HG03095 (cell line): ENCODE measurements at regions not wholly inside any gene's neighbourhood (a gene's known extent, or its start where the extent isn't known, plus 50 kb on each side); places are given as distances from the start of the nearest gene placed in this dataset.
"Not testable (repeated sequence)": the region's sequence is repeated elsewhere in the genome, so short reads cannot be mapped to it uniquely, and the experiment has no call there.

ENCODE experiments used
- ATAC-seq: cut with Tn5 transposase; IDR thresholded peaks from one replicate; pipeline ENCODE4 v1.9.1; 2021; ENCODE audit warnings: moderate library complexity; ENCODE audit not compliant: unreplicated experiment

DNA sequence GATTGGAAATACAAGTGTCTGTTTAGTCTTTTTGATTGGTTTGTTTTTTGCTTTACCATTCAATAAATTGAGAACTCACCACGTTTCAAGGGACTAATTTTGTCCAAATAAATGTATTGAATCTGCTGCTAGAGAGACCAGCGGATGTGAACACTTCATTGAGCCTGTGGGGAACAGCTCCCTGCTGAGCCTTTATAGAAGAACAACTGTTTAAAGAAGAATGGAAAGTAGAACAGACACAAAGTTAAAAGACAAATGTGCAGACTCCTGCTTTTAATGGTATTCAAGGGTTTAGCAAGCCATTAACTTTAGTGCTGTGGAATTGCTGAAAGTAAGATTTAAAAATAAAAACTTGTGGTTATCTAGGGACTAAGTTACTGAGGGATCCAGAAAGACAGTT, 817.7 kb upstream of the B3GALT2 start:
- ATAC-seq = no peak

DNA sequence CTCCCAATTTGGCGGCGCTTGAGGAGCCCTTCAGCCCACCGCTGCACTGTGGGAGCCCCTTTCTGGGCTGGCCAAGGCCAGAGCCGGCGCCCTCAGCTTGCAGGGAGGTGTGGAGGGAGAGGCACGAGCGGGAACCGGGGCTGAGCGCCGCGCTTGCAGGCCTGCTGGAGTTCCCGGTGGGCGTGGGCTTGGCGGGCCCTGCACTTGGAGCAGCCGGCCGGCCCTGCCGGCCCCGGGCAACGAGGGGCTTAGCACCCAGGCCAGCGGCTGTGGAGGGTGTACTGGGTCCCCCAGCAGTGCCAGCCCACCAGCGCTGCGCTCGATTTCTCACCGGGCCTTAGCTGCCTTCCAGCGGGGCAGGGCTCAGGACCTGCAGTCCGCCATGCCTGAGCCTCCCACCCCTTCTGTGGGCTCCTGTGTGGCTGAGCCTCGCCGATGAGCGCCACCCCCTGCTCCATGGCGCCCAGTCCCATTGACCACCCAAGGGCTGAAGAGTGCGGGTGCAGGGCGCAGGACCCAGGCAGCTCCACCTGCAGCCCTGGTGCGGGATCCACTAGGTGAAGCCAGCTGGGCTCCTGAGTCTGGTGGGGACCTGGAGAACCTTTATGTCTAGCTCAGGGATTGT, 815.4 kb upstream of the B3GALT2 start:
- ATAC-seq = not testable (repeated sequence)

DNA sequence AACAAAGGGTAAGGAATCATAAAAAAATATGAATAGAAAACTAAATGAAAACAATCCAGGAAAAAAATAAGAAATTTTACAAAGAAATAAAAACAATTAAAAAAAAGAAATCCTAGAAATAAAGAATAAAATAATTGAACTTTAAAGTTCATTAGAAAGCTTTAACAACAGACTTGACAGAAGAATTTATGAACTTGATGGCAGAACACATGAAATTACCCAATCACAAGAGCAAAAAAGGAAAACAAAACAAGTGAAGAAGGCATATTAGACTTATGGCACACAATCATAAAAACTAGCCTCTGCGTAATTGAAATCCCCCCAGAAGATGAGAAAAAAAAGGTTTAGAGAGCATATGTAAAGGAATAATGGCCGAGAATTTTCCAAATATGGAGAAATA, 802.5 kb upstream of the B3GALT2 start:
- no peak for ATAC-seq

DNA sequence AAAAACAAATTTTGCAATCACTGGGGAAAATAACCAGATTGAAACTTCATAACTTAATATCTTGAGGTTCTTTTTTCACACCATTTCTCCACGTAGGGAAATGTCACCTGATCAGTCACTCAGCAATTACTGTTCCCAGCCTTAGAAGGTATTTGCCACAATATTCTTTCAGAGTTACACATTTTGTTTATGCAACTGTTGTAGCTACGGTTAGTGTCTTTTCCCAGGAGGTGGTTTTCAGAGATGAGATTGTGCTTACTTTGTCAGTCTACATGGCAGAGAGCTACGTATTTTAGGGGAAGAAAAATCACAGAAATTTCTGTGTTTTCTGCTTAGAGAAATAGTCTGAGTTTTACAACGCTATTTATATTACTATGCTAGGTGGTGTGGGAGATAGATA, 792.8 kb upstream of the B3GALT2 start:
- ATAC-seq = no peak

DNA sequence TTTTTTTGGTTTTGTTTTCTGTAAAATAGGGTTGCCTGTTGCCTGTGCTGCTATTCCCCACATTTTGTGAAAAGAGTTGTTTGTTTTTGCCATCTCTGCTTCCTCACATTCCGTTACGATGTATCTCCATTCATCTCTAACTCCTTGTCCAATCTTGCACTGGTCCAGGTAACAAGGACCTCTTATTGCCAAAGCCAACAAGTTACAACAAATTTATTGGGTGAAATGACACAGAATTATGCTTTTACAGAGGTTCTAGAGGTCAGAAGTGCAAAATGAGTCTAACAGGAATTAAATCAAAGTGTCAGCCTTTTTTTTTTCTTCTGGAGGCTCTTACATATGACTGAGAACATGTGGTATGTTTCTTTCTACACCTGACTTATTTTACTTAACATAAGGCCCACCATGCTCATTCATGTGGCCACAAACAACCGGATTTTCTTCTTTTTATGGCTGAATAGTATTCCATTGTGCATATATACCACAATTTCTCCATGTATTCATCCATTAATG, 787.9 kb upstream of the B3GALT2 start:
- ATAC-seq = no peak

DNA sequence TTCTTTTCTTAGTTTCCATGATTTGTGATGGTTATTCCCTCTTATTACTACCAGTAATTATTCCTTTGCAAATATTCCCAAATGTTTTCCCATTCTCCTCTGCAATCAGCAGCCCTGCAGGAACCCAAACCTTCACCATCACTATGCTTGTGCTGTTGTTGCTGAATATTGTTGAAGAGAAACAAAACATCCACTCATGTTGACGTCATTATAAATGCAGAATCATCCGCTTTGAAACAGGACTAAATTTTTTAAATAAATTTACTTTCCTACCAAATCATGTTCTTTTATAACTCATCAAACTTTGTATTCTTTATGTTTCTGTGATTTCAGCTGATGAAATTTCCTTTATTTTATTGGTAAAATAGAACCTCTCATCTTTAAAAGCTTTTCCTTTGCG, 787.0 kb upstream of the B3GALT2 start:
- ATAC-seq = no peak

DNA sequence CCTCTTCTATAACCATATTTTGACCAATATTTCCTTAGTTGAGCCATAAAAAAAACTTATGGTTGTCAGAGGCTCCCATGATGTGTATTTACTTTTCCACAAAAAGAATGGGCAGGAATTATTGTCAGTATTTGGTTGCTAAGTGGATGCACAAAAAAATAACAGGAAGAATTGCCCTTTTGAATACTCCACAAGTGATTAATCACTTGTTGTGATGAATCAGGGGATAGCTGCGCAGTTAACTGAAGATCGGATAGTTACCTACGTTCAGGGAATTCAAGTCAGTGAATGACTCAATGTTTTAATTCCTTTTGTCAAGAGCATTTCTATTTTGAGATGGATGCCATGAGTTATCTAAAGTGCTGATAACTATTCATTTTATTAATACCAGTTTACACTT, 785.2 kb upstream of the B3GALT2 start:
- ATAC-seq = no peak

DNA sequence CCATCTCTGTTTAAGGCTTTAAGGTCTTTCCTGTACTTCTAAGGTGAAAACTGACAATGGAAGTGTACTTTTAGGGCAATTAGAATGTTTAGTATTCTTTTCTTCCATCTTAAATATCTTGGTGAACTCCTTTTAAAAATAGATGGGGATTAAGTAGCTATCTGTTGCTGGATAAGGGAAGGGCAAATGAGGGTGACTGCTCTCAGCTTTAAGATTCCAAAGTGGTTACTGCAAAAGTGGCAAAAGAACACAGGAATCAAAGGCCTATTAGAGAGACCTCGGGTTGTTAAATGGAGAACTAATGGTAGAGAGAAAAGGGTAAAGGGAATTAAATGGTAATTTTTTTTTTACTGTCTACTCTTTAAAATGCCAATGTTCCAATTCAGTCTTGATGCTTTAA, 774.1 kb upstream of the B3GALT2 start:
- ATAC-seq = no peak

DNA sequence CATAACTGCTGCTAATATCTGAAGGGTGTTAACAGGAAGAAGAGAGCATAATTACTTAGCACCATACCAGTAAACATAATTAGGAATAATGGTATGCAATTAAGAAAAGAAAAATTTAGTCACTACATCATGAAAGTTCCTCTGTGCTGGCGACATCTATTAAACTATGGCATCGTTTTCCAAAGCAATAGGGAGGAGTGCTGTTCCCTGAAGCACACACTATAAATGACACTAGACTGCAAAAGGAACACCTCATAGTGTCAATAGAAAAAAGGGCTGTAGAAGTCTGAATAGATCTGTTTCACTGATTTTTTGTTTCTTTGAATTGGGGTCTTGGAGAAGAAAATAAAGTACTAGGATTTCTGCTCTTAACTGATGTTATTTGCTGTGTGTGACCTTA, 773.6 kb upstream of the B3GALT2 start:
- no peak for ATAC-seq

DNA sequence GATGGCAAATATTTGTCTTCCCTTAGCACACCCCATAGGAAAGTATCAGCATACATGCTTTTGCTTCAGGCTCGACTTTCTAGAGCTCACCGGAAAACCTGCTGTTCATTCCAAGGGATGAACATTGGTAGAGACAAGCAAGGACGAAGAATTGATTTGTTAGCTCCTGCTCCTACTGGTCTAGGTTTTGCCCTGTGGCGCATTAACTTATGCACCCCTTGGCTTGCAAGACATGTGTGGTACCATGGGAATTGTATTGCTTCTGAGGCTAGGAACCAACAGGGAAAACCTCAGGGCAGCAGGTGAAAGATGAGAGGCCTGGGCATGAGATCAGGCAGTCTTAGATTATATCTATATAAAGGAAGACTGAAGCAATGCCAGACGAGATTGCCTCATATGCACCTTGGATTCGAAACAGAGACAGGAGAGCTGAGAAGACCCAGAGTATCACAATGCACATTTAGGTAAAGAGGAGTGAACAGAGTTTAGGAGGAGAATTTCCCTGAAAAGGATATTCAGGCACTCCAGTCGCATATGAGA, 771.2 kb upstream of the B3GALT2 start:
- ATAC-seq = no peak

DNA sequence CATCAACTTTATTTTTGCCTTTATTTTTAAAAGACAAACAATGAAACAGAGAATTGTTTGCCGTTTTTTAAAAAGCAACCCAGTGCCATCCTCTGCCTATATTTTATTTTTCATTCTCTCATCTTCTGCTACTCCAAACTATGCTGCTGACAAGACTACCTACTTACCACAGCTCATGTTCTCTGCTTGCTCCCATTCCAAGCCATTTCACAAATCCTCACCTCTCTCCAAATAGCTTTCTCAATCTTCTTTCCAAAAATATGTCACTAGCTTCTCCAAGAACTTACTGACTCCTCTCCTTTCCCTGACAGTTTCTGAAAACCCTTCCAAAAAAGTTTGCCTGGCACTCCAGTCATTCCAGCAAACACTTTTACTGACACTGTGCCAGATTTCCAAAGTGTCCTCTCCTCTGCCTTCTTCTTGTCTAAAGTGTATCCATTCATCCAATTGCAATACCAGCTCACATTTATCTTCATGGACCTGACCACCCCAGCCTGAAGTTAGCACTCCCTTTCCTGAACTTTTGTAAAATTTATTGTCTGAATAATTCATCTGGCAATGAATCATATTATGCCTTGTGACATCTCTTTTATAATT, 766.5 kb upstream of the B3GALT2 start:
- no peak for ATAC-seq

DNA sequence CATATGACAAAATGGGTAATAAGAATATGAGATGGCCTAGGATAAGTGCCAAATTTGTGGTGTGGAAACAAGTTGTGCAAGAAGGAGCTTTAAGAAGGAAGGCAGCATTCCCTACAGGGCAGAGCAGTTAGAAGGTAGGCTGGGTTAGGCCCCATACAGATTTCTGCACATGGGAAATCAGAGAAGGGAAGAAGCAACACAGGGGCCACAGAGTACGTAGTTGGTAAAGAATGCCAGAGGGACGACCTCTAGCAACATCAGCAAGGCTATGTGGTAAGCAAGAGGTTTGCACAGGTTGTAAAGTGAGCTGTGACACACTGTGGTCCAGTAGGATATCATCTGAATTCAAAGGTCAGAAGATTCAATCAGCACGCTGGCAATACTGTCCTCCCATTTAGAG, 765.6 kb upstream of the B3GALT2 start:
- ATAC-seq = no peak

DNA sequence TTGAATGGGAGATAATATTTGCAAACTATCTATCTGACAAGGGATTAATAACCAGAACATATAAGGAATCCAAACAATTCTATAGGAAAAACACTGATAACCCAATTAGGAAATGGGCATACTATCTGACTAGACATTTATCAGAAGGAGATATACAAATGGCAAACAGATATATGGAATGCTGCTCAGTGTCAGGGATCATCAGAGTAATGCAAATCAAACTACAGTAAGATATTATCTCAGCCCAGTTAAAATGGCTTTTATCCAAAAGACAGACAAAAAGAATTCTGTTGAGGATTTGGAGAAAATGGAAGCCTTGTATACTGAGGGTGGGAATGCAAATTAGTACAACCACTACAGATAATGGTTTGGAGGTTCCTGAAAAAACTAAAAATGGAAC, 758.0 kb upstream of the B3GALT2 start:
- no peak for ATAC-seq

DNA sequence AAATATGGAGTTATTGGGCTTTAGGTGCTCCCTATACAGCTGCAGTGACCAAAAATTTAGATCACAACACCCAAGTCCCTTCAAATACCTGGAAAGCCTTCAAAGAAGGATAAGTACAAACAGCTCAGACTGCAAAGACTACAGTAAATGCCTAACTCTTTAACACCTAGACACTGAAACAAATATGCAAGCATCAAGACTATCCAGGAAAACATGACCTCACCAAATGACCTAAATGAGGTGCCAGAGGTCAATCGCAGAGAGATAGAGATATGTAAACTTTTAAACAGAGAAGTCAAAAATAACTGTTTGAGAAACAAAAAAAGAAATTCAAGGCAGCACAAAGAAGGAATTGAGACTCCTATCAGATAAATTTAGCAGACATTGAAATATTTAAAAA, 753.8 kb upstream of the B3GALT2 start:
- no peak for ATAC-seq

DNA sequence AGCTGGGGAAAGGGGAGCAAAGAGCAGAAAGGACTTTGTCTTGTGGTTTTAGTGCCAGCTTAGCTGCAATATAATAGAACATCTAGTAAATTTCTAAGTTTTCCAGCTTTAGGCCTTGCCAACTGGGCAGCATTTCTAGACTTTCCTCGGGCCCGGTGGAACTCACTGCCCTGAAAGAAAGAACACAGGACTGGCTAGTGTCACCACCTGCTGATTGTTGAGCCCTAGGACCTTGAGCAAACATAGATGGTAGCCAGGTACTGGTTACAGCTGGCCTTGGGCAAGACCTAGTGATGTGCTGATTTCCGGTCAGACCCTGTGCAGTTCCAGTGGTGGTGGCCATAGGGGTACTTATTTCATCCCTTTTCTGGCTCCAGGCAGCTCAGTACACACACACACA, 753.2 kb upstream of the B3GALT2 start:
- no peak for ATAC-seq

DNA sequence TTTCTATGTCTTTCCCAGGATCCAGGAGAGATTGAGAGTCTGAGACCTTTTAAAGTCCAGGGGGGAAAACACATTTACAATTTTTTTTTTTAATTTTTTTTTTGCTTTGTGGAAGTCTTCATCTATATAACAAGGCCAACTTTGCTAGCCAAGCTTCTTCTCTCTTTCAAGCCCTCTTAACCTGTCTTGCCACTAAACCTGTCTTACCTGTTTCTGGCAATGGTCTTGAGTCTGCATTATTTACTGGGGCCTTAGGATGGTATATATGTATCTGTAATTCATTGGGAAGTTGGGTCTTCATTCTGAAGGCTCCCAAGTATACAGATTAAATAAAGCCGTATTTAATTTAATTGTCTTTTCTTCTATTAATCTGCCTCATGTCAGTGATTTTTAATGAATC, 750.9 kb upstream of the B3GALT2 start:
- ATAC-seq = no peak

DNA sequence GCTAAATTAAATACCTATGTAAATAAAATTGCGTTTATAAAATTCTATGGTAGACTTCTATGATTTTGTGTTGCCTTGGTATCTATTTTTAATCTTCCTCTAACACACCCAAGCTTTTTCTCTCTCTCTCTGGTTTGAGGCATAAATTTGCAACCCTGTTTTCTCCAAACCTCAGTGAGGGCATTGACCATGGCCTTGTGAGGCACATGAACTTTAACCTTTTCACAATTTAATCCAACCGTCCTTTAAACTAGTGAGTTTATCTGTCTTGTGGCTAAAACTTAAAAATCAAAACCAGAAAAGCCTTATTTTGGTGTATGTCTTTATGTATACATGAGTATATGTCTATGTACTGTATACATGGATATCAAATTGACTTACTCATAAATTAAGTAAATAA, 746.6 kb upstream of the B3GALT2 start:
- ATAC-seq = no peak

DNA sequence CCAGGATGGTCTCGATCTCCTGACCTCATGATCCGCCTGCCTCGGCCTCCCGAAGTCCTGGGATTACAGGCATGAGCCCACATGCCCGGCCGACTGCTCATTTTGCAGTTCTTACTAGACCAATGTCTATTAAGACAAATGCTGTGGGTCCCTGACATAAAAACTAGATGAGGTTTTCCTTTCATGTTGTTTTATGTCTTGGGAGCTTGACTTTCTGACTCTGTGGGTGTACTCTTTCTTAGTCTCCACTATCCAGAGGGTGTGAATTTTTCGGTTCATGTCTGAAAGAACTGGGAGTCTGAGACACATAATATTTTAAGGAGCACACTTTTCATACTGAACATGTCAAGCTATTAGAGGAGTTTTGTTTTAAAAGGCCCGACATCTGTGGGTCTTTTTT, 744.9 kb upstream of the B3GALT2 start:
- ATAC-seq = no peak

DNA sequence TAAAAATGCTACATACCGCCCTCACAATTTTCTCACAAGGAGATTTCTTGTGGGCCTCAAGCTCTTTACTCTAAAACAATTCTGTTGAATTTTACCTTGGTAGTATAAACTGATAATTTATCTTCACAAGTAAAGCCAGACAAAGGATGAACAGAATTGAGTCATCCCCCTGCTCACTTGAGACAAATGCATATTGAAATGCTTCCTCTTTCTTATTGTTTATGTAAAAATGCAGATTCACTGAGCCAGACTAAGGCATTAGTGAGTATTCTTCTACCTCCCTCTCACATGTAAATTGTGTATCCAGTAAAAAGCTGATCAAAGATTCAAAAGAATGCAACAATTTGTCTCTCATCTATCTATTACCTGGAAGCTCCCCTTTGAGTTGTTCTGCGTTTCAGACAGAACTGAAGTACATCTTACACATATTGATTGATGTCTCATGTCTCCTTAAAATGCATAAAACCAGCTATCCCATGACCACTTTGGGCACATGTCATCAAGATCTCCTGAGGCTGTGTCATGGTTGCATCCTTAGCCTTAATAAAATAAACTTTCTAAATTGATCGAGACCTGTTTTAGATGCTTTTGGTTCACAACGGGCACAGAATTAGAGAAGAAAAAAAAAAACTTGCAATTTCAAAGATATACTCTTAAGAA, 743.1 kb upstream of the B3GALT2 start:
- ATAC-seq = no peak

DNA sequence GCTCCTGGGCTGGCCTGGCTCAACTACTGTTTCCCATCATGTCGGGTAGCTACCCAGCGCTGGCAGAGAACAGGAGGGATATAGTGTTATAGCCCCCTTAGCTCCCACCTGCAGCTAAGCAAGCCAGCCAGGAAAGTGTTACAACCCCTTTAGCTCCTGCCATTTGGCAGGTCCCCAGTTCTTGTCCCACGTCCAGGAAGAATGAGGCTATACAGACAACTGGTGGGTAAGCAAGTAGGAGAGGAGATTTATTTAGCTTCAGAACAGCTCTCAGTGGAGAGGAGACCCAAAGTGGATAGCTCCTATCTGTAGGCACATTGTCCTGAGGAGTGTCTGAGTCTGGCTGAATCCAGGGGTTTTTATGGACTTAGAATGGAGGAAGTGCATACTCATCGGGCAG, 741.1 kb upstream of the B3GALT2 start:
- ATAC-seq = no peak

DNA sequence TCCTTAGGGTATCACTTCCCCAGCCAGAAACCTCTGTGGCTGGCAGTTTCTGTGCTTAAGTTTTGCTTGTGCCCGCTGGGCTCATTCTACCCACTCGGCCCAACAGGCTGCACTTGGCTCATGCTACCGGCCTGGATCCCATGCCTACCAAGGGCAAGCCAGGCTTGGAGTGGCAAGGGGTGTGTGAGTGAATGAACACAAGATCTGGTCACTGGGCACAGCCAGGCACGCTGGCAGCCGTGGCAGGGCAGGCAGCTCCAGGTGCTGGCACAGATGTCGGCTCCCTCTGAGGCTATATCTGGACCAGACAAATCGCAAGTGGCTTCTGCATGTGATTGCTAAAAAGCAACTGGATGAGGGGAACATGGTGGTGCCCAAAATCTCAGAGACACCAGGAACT, 740.5 kb upstream of the B3GALT2 start:
- no peak for ATAC-seq

DNA sequence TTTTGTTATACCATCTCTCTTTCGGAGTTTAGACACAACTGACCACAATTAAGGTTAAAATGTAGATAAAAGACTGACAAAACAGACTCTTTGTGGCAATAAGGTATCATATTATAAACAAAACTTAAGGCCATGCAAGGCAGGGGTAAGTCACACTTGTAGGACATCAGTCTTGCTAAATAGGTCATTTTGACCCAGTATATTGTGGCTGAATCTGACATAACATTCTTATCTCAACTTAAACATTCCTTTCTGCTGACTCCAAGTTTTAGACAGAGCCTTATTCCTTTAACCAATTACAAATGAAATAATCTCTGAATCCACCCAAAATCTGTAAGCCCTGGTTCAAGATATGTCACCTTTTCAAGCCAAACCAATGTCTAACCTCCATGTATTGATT, 733.4 kb upstream of the B3GALT2 start:
- no peak for ATAC-seq
